H9 (cell line): ENCODE measurements at regions not wholly inside any gene's neighbourhood (a gene's known extent, or its start where the extent isn't known, plus 50 kb on each side); places are given as distances from the start of the nearest gene placed in this dataset.

ENCODE experiments used
- DNase-seq: peaks from one replicate; pipeline ENCODE4 v3.0.0-alpha.2; 2017
- H2AFZ ChIP-seq: one replicate; pipeline ENCODE4 v1.6.1; 2013; ENCODE audit warnings: mild to moderate bottlenecking, low read length, control low read depth, moderate library complexity
- H2AK5ac ChIP-seq: 2 replicates; pipeline ENCODE4 v1.6.1; 2013; ENCODE audit warnings: low read length, control low read depth, mixed read lengths; ENCODE audit not compliant: insufficient read length
- H2BK120ac ChIP-seq: one replicate; pipeline ENCODE4 v1.6.1; 2013; ENCODE audit warnings: low read depth, mild to moderate bottlenecking, low read length, control low read depth, inconsistent platforms; ENCODE audit not compliant: poor library complexity, severe bottlenecking
- H2BK12ac ChIP-seq: 2 replicates; pipeline ENCODE4 v1.6.1; 2013; ENCODE audit warnings: low read length, control low read depth, mixed read lengths, low read depth; ENCODE audit not compliant: insufficient read length
- H2BK15ac ChIP-seq: 2 replicates; pipeline ENCODE4 v1.6.1; 2013; ENCODE audit warnings: low read depth, low read length, control low read depth
- H2BK20ac ChIP-seq: one replicate; pipeline ENCODE4 v1.6.1; 2013; ENCODE audit warnings: low read depth, mild to moderate bottlenecking, low read length, control low read depth, inconsistent platforms; ENCODE audit not compliant: poor library complexity, severe bottlenecking
- H2BK5ac ChIP-seq: 2 replicates; pipeline ENCODE4 v1.6.1; 2013; ENCODE audit warnings: low read length, control low read depth, mixed read lengths; ENCODE audit not compliant: insufficient read length
- H3K14ac ChIP-seq: 2 replicates; pipeline ENCODE4 v1.6.1; 2013; ENCODE audit warnings: low read length, control low read depth; ENCODE audit not compliant: insufficient read depth
- H3K18ac ChIP-seq: 2 replicates; pipeline ENCODE4 v1.6.1; 2013; ENCODE audit warnings: low read depth, mild to moderate bottlenecking, mixed read lengths, low read length, control low read depth; ENCODE audit not compliant: insufficient read length
- H3K23ac ChIP-seq: 2 replicates; pipeline ENCODE4 v1.6.1; 2013; ENCODE audit warnings: low read length, control low read depth, mixed read lengths, low read depth; ENCODE audit not compliant: insufficient read length
- H3K23me2 ChIP-seq: 2 replicates; pipeline ENCODE4 v1.6.1; 2013; ENCODE audit warnings: low read depth, mild to moderate bottlenecking, mixed read lengths, low read length, control low read depth; ENCODE audit not compliant: insufficient read length, poor library complexity, severe bottlenecking
- H3K27ac ChIP-seq: 2 replicates; pipeline ENCODE4 v1.5.1; 2013; ENCODE audit warnings: low read length, control low read depth, mixed read lengths, low read depth; ENCODE audit not compliant: insufficient read length
- H3K27me3 ChIP-seq: 2 replicates; pipeline ENCODE4 v1.6.1; 2013; ENCODE audit warnings: low read length, control low read depth, inconsistent platforms; ENCODE audit not compliant: insufficient read depth
- H3K4ac ChIP-seq: 2 replicates; pipeline ENCODE4 v1.6.1; 2013; ENCODE audit warnings: low read depth, mild to moderate bottlenecking, control low read depth, inconsistent platforms, low read length, moderate library complexity
- H3K4me1 ChIP-seq: 2 replicates; pipeline ENCODE4 v1.6.1; 2013; ENCODE audit warnings: low read length, control low read depth, inconsistent platforms; ENCODE audit not compliant: insufficient read depth
- H3K4me2 ChIP-seq: 2 replicates; pipeline ENCODE4 v1.6.1; 2013; ENCODE audit warnings: low read length, control low read depth, mixed read lengths; ENCODE audit not compliant: insufficient read length, insufficient read depth
- H3K56ac ChIP-seq: 2 replicates; pipeline ENCODE4 v1.6.1; 2013; ENCODE audit warnings: low read depth, mild to moderate bottlenecking, mixed read lengths, low read length, control low read depth; ENCODE audit not compliant: insufficient read length
- H3K79me1 ChIP-seq: 2 replicates; pipeline ENCODE4 v1.6.1; 2013; ENCODE audit warnings: low read depth, mild to moderate bottlenecking, moderate library complexity, low read length, control low read depth, inconsistent platforms; ENCODE audit not compliant: insufficient read depth, poor library complexity, severe bottlenecking
- H3K79me2 ChIP-seq: 2 replicates; pipeline ENCODE4 v1.6.1; 2013; ENCODE audit warnings: low read length, control low read depth, inconsistent platforms; ENCODE audit not compliant: insufficient read depth
- H3K9ac ChIP-seq: 2 replicates; pipeline ENCODE4 v1.6.1; 2013; ENCODE audit warnings: low read length, control low read depth, mixed read lengths; ENCODE audit not compliant: insufficient read length; ENCODE audit errors: extremely low read depth
- H3K9me3 ChIP-seq: one replicate; pipeline ENCODE4 v1.6.1; 2013; ENCODE audit warnings: low read depth, low read length, inconsistent platforms; ENCODE audit not compliant: control insufficient read depth
- H3T11ph ChIP-seq: one replicate; pipeline ENCODE4 v1.6.1; 2013; ENCODE audit warnings: mild to moderate bottlenecking, low read length, control low read depth, inconsistent platforms
- H4K20me1 ChIP-seq: one replicate; pipeline ENCODE4 v1.6.1; 2013; ENCODE audit not compliant: control insufficient read depth, insufficient read length, insufficient read depth
- H4K5ac ChIP-seq: 2 replicates; pipeline ENCODE4 v1.6.1; 2013; ENCODE audit warnings: low read depth, mild to moderate bottlenecking, mixed read lengths, low read length, control low read depth; ENCODE audit not compliant: insufficient read length
- H4K8ac ChIP-seq: replicated peaks from 2 replicates; pipeline ENCODE4 v1.6.1; 2013; ENCODE audit warnings: low read length, control low read depth, mixed read lengths, low read depth; ENCODE audit not compliant: insufficient read length
- H4K91ac ChIP-seq: 2 replicates; pipeline ENCODE4 v1.6.1; 2013; ENCODE audit warnings: low read depth, mild to moderate bottlenecking, moderate library complexity, mixed read lengths, low read length, control low read depth; ENCODE audit not compliant: insufficient read length
- H3K27ac Mint-ChIP-seq, 3 experiments: 2 replicates in 2 of 3; 3 replicates in 1 of 3; pipeline ENCODE4 v1.8.0; 2020 to 2021; ENCODE audit warnings: mixed read lengths in 3 of 3, mild to moderate bottlenecking in 1 of 3, moderate library complexity in 1 of 3
- H3K27me3 Mint-ChIP-seq: 2 replicates; pipeline ENCODE4 v1.8.0; 2021; ENCODE audit warnings: low read depth, mild to moderate bottlenecking, moderate library complexity, mixed read lengths
- H3K36me3 Mint-ChIP-seq, 3 experiments: 2 replicates in 2 of 3; 3 replicates in 1 of 3; pipeline ENCODE4 v1.8.0; 2020 to 2021; ENCODE audit warnings: low read depth in 3 of 3, mixed read lengths in 3 of 3; ENCODE audit not compliant: insufficient read depth in 1 of 3
- H3K4me1 Mint-ChIP-seq, 2 experiments: 2 replicates each; pipeline ENCODE4 v1.8.0; 2020; ENCODE audit warnings: mixed read lengths in 2 of 2
- H3K4me3 Mint-ChIP-seq, 2 experiments: 2 replicates in 1 of 2; 3 replicates in 1 of 2; pipeline ENCODE4 v1.8.0; 2020 to 2021; ENCODE audit warnings: mild to moderate bottlenecking in 2 of 2, mixed read lengths in 2 of 2, moderate library complexity in 1 of 2
- H3K9me3 Mint-ChIP-seq, 2 experiments: 2 replicates in 1 of 2; 3 replicates in 1 of 2; pipeline ENCODE4 v1.8.0; 2020; ENCODE audit warnings: mild to moderate bottlenecking in 2 of 2, mixed read lengths in 2 of 2, moderate library complexity in 1 of 2
- WGBS: extraction: QIAGEN DNeasy Blood & Tissue Kit; methylation state at CpG from one replicate; pipeline ENCODE4 v1.1.7; 2013; ENCODE audit warnings: missing lambda C conversion rate, low lambda C conversion rate, mixed read lengths; ENCODE audit not compliant: insufficient read length; ENCODE audit errors: extremely low coverage; 5-methylcytosine and 5-hydroxymethylcytosine counted together
- TF ChIP-seq, protein P1 (sequence below): fragments of 200-600 bp; sonication (generic); conservative IDR thresholded peaks from 3 replicates; pipeline ENCODE4 v1.8.0; 2021; ENCODE audit warnings: antibody characterized with exemption, mild to moderate bottlenecking

DNA sequence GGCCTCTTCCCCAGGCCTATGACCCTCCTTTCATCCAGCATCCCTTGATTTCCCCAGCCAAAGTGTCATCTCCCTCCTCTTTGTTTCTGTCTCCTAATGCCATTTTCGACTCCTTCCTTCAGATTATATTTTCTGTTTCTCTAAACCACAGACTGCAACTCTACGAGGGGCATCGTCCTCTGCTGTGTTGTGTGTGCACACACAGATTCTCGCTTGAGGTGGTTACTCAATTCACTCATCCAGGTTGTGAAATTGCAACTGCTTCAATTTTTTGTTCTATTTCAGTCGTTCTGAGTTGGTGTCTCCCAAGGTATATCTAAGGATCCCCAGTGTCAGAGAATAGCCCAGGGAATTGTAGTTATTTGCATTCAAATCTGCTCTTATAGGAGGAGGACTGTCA, 113.5 kb upstream of the NDUFV2 start:
- H3K4me1 ChIP-seq: no peaks in the 10 kb centered on the region
- peaks cover 6 to 20% of the 10 kb centered on the region in 2 experiments for H3K4me1 Mint-ChIP-seq

More for the DNA sequence above, 113.5 kb upstream of the NDUFV2 start:
- H3K27me3 ChIP-seq: no peaks in the 10 kb centered on the region
- Mint-ChIP-seq H3K27me3 (no peaks in the 10 kb centered on the region), H3K4me3 (no peak overlapping the region; a peak in 1 of 5 replicates), H3K9me3 (no peaks in the 10 kb centered on the region), H3K36me3 (no peaks in the 10 kb centered on the region), H3K27ac (no peak overlapping the region)
- no peak overlapping the region for H3K18ac ChIP-seq
- TF ChIP-seq, protein P1, sequence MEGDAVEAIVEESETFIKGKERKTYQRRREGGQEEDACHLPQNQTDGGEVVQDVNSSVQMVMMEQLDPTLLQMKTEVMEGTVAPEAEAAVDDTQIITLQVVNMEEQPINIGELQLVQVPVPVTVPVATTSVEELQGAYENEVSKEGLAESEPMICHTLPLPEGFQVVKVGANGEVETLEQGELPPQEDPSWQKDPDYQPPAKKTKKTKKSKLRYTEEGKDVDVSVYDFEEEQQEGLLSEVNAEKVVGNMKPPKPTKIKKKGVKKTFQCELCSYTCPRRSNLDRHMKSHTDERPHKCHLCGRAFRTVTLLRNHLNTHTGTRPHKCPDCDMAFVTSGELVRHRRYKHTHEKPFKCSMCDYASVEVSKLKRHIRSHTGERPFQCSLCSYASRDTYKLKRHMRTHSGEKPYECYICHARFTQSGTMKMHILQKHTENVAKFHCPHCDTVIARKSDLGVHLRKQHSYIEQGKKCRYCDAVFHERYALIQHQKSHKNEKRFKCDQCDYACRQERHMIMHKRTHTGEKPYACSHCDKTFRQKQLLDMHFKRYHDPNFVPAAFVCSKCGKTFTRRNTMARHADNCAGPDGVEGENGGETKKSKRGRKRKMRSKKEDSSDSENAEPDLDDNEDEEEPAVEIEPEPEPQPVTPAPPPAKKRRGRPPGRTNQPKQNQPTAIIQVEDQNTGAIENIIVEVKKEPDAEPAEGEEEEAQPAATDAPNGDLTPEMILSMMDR: no peak
- no CpG with 5 or more reads among the region's 5 CpGs for WGBS
- H2AFZ ChIP-seq: no peak overlapping the region
- no peak overlapping the region for H3K56ac ChIP-seq
- H3K79me2 ChIP-seq: no peaks in the 10 kb centered on the region
- no peak overlapping the region for H2BK15ac ChIP-seq
- H3T11ph ChIP-seq: no peak overlapping the region
- no peaks in the 10 kb centered on the region for H4K20me1 ChIP-seq
- no peaks in the 10 kb centered on the region for H3K9me3 ChIP-seq
- H2BK5ac ChIP-seq: no peak overlapping the region
- no peak overlapping the region for H3K27ac ChIP-seq
- no peak overlapping the region for H4K5ac ChIP-seq
- H3K23ac ChIP-seq: no peak overlapping the region
- no peak overlapping the region for H3K4me2 ChIP-seq
- no peak overlapping the region for H4K8ac ChIP-seq
- H2BK120ac ChIP-seq: no peak overlapping the region
- H3K14ac ChIP-seq: no peak overlapping the region
- no peak overlapping the region for H2BK20ac ChIP-seq
- no peak overlapping the region for H3K9ac ChIP-seq
- no peak overlapping the region for H3K4ac ChIP-seq
- H4K91ac ChIP-seq: no peak overlapping the region
- H2BK12ac ChIP-seq: no peak overlapping the region
- H3K79me1 ChIP-seq: no peaks in the 10 kb centered on the region
- no peak overlapping the region for H2AK5ac ChIP-seq
- H3K23me2 ChIP-seq: no peaks in the 10 kb centered on the region
- DNase-seq: no peak
